ENCODE measurements at regions not wholly inside any gene's neighbourhood (a gene's known extent, or its start where the extent isn't known, plus 50 kb on each side); places are given as distances from the start of the nearest gene placed in this dataset.

DNA sequence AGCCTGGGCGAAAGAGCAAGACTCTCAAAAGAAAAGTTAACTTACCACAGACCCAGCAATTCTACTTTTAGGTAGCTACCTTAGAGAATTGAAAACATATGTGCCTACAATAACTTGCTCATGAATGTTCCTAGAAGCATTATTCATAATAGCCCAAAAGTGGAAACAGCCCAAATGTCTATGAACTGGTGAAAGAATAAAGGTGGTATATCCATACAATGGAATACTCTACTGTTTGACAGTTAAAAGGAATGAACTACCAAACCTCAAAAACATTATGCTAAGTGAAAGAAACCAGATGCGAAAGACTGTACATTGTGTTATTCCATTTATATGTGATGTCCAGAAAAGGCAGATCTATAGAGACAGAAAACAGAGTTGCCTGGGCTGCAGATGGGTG lies 131.4 kb downstream of the UCHL1 start:
- no peak overlapping the region for H3K4me3 ChIP-seq (ENCODE audit: low read depth, low read length)
- TF ChIP-seq, protein P1, sequence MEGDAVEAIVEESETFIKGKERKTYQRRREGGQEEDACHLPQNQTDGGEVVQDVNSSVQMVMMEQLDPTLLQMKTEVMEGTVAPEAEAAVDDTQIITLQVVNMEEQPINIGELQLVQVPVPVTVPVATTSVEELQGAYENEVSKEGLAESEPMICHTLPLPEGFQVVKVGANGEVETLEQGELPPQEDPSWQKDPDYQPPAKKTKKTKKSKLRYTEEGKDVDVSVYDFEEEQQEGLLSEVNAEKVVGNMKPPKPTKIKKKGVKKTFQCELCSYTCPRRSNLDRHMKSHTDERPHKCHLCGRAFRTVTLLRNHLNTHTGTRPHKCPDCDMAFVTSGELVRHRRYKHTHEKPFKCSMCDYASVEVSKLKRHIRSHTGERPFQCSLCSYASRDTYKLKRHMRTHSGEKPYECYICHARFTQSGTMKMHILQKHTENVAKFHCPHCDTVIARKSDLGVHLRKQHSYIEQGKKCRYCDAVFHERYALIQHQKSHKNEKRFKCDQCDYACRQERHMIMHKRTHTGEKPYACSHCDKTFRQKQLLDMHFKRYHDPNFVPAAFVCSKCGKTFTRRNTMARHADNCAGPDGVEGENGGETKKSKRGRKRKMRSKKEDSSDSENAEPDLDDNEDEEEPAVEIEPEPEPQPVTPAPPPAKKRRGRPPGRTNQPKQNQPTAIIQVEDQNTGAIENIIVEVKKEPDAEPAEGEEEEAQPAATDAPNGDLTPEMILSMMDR (IDR thresholded peaks at IDR 0.05; ENCODE audit: borderline replicate concordance, insufficient read depth, low read depth, low read length): no peak

DNA sequence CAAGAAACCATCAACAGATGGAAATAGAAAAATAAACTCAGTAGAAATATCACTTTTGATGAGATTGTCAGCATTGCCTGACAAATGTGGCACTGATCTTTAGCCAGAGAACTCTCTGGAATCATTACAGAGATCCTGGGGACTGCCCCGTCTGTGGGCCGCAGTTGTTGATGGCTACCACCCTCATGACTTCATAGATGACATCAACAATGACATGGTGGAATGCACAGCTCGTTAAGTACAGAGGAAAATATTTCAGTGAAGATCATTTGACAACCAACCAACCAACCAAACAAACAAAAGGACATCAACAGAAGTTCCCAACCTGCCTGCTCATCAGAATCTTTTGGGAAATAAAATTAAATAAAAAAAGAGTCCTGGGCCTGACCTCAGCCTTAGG lies 132.6 kb downstream of the UCHL1 start:
- TF ChIP-seq, protein P1 (IDR thresholded peaks at IDR 0.05; ENCODE audit: borderline replicate concordance, insufficient read depth, low read depth, low read length): no peak
- H3K4me3 ChIP-seq (ENCODE audit: low read depth, low read length): no peak overlapping the region

DNA sequence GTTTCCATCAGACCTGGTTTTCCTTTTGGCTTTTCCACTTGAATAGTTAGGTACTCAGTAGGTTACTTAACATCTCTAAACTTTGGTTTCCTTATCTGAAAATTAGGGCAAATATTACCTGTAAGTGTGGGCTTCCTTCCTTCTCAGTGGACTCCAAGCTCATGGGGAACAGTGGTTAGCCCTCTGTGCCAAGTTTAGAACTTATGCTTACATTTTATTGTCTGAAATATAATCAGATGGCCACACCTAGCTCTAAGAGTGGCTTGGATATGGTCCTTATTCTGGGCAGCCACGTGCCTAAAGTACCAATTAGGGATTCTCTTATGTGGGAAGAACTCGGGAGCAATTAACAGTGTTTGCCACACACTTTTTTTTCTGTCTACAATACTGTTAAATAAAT lies 133.9 kb downstream of the UCHL1 start:
- no peak overlapping the region for H3K4me3 ChIP-seq (ENCODE audit: low read depth, low read length)
- TF ChIP-seq, protein P1 (IDR thresholded peaks at IDR 0.05; ENCODE audit: borderline replicate concordance, insufficient read depth, low read depth, low read length): no peak

DNA sequence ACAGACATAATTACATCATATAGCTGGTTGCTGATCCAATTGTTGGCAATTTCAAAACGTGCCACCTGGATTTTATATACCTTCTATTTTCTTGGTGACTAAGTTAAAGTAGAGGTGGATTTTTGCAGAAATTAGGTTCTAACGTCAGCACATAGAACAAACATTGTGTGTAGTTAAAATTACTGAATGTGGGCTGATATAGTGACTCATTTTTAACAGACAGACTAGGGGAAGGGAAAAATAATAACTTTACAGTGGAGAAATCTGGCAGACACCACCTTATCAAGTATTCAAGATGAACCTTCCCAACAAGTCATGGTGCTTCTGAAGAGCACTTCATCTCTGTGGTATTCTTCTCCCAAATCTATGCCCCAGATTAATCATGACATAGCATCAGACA lies 134.5 kb downstream of the UCHL1 start:
- TF ChIP-seq, protein P1 (IDR thresholded peaks at IDR 0.05; ENCODE audit: borderline replicate concordance, insufficient read depth, low read depth, low read length): no peak

DNA sequence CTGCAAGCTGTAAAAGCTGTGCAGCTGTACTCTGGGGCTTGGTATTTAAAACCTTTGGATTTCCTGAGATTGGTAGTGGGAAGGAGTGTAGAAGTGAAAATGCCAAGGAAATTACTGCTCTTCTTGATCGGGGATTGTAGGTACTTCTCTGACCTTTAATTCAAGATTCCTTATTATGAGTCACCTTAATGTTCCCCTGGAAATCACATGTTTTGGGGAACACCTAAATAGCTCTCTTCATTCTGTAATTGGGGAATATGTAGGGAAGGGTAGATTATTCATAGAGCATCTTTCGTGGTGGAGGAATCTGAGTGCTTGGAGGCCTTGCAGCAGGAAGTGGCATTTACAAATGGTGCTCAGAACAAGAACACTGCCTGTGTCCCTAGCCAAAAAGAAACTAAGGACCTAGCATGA lies 137.8 kb downstream of the UCHL1 start:
- H3K4me3 ChIP-seq (ENCODE audit: low read depth, low read length): no peak overlapping the region
- TF ChIP-seq, protein P1 (IDR thresholded peaks at IDR 0.05; ENCODE audit: borderline replicate concordance, insufficient read depth, low read depth, low read length): no peak

More for the DNA sequence above, 134.5 kb downstream of the UCHL1 start:
- H3K4me3 ChIP-seq (ENCODE audit: low read depth, low read length): no peak overlapping the region

DNA sequence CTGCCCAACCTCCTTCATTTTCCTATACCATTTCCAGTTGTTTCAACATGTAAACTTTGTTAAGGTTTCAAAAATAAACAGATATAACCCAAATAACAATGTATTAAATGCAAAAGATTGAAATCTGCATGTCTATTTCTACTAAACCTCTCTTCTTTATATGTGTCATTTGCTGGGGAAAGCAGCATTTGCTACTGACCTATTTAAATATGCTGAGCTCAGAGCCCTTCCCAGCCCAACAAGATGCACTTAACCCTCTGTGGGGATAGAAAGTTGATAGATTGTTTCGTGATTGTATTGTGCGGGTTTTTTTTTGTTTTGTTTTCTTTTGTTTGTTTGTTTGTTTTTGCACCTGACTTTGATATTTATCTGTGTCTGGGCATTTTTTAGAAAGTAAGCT lies 139.5 kb downstream of the UCHL1 start:
- H3K4me3 ChIP-seq (ENCODE audit: low read depth, low read length): no peak overlapping the region
- TF ChIP-seq, protein P1 (IDR thresholded peaks at IDR 0.05; ENCODE audit: borderline replicate concordance, insufficient read depth, low read depth, low read length): no peak

DNA sequence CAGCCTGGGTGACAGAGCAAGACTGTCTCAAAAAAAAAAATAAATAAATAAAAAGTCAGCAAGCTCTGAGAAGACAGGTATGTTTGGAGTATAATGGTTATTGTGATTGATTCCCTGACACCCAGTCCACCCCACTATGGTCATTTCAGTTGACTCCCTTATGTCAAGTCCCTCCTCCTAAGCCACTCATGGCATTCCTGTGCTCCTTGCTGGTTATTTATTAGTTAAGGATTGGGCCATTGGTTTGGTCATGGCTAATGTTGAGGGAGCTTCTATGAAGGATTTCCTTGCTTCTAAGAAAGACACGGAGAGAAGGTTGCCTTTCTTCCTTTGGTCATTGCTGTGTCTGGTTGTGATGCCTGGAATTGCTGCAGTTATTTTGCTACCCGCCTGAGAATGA lies 140.1 kb downstream of the UCHL1 start:
- TF ChIP-seq, protein P1 (IDR thresholded peaks at IDR 0.05; ENCODE audit: borderline replicate concordance, insufficient read depth, low read depth, low read length): no peak
- no peak overlapping the region for H3K4me3 ChIP-seq (ENCODE audit: low read depth, low read length)

Measured in GM12875 (cell line).